GM18507 (cell line): ENCODE measurements at regions not wholly inside any gene's neighbourhood (a gene's known extent, or its start where the extent isn't known, plus 50 kb on each side); places are given as distances from the start of the nearest gene placed in this dataset.

Experiments used
- DNase-seq: peaks from one replicate; pipeline ENCODE4 v3.0.0; 2011; ENCODE audit warnings: low read depth; ENCODE audit not compliant: insufficient read length; ENCODE audit errors: extremely low spot score
- FAIRE-seq: peaks from 2 replicates; lab custom pipeline; 2011; peaks lifted over from hg19 to GRCh38; lab: Jason Lieb, UNC

DNA sequence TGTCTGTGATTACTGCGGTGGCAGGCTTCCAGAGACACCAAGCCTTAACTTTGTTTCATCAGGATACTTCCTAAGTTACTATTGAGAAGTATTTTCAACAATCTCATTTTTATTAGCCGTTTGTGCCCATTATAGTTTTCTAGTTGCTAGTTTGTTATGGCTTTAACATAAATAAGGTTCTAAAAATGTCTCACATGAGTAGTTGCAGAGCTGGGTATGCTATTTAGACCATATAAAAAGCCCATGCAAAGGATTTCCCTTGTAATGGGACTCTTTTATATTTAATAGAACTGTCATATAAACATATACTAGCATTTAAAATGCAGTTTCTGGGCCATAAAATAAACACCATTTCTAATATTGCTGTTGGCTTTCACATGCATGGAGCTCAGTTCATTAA is 205.3 kb upstream of the TCF21 start:
- DNase-seq: no peak
- FAIRE-seq: no peak

- no peak for FAIRE-seq
Observed at GRCh38 chr6:133688705-133689492, 200.0 kb upstream of the TCF21 start.

GRCh38 chr6:133689863-133690262 is 199.1 kb upstream of the TCF21 start:
- DNase-seq (no peak), FAIRE-seq (no peak)

More at GRCh38 chr6:133688705-133689492, 200.0 kb upstream of the TCF21 start:
- no peak for DNase-seq

DNA sequence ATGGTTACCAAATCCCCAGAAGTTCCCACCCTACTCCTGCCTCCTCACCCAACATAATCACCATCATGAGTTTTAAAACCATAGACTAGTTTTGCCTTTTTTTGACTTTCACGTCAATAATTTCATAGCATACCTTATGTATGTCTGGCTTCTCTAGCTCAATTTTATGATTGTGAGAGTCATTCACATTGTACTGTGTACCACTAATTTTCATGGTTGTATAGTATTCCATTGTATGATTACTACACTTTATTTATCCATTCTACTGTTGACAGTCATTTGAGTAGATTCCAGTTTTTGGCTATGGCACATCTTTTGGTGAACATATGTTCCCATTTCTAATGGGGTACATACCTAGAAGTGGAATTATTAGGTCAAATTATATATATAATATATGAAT is 195.3 kb upstream of the TCF21 start:
- DNase-seq (no peak), FAIRE-seq (no peak)

- DNase-seq: no peak
- FAIRE-seq: no peak
Observed at GRCh38 chr6:133697185-133697584, 191.7 kb upstream of the TCF21 start.

DNA sequence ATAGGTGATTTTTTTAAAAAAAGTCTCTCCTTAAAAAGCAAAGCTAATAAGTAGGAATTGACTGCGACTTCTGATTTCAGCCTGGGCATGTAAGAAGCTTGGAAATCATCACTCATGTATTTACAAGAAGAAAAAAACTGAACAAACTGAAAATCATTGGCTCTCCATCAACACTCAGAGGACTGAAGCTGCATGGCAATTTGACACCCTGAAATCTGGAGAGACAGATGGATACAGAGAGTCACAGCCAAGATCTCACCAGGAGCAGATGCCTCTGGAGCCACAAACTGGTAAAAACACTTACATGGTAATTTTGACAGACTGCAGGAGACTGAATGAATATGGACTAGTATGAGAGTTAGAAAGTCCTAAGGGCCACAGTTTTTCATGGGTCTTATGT is 191.2 kb upstream of the TCF21 start:
- DNase-seq (no peak), FAIRE-seq (no peak)

GRCh38 chr6:133698272-133698671 is 190.6 kb upstream of the TCF21 start:
- DNase-seq (no peak), FAIRE-seq (no peak)

DNA sequence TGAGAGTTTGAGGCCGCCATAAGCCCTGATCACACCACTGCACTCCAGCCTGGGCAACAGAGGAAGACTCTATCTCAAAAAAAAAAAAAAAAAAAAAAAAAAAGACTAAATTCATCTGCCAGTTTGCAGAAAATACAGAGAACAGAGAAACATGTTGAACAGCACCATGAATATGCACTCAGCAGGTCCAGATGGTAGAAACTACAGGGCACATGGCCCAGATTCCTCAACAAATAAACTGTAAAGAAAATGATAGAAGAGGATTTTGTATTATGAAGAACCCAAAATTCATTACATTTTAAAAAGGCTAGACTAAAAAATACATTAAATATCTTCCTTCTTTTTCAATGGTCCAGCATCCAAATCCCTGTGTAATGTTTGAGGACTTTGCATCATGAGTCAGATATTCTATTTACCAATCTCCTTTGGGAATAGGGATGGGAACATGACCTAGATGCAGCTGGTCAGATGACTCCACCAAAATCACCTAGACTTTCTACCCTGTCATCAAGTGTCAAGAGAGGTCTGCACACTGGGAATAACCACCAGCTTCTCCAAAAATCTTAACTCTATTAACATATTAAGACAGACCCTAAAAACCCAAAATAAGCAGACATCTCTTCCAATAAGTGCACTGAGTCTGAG is 189.1 kb upstream of the TCF21 start:
- FAIRE-seq: no peak
- DNase-seq: no peak

DNA sequence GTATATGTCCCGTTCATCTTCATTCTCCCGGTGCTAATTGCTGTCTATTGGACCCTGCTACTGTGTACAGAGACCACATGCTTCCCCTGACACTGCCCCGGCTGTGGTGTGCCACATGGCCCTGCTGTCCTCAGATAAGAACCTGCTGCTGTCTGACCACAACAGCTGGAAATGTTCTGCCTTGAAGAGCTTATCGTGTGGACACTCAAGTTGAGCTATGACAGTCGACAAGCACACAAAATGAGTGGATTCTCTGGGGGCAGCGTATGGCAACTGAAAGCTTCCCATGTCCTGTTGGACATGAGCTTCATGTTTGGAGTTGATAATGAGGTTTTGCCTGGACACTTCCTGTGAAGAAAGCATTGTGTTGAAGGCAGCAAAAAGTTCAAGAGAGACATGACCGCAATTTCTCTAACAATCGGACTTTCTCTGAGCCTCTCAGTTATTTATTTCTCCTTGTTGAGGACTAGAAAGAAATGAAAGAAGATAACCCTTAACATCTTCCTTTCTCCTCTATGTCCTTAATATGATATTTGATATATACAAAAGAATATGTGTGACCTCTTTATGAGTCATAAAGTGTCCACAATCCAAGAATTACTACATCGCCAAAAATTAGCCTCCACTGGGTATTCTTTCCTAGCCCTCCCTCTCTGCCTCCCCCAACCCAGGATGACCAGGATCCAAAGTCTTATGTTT is 187.1 kb upstream of the TCF21 start:
- no peak for DNase-seq
- FAIRE-seq: no peak

DNA sequence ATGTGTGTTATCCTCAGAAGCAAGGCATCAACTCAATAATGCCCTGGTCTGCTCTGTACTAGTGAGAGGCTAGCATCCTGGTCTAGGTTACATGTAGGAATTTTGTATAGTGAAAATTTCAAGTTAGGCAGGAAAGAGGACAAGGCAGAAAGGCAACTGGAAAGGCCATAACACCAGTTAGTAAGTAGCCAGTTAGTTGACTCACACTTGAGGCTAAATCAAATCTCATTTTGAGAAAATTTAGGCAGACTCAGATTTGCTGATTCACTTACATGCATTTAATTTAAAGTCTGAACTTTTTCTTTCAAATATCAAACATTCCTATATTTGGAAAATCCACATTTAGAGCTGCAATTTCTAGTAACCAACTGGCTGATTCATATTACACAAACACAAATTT is 184.5 kb upstream of the TCF21 start:
- DNase-seq: no peak
- no peak for FAIRE-seq

DNA sequence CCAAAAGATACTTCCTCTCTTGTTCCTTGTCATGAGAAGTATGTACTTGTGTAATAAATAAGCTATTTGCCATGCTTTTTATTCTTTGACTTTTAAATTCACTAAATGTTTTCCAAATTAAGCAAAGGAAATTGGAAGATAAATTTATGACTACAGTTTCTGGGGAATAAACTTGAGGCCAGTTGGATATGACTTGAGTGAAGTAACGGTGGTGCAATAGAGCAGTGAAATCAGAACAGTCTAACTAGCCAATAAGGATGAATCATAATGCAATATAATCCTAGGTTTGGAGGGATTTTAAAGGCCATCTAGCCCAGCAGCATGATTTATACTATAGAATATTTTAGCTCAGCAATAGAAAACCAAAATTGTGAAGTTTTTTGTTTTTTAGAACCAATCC is 183.8 kb upstream of the TCF21 start:
- FAIRE-seq: no peak
- no peak for DNase-seq

- no peak for FAIRE-seq
Observed at GRCh38 chr6:133705731-133706130, 183.2 kb upstream of the TCF21 start.

DNA sequence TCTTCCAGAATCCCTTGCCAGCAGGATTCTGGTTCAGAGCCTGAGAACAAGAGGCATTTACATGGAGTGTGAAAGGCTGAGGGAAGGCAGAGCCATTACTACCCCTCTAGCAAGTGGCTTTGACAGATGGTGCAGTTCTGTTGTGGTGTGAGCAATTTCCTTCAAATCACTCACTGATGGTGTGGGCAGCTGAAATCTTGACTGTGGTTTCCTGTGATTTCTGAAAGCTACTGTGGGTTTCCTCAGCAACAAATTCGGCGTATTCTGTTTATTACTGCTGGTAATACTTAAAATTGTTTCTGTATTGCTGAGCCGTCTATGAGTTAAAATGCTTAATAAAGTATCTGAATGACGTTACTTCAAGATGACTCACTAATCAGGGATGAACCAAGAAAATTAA is 181.5 kb upstream of the TCF21 start:
- FAIRE-seq: no peak

More at GRCh38 chr6:133705731-133706130, 183.2 kb upstream of the TCF21 start:
- no peak for DNase-seq

GRCh38 chr6:133710826-133711225 is 178.1 kb upstream of the TCF21 start:
- no peak for FAIRE-seq

More for the DNA sequence above, 181.5 kb upstream of the TCF21 start:
- DNase-seq: no peak

GRCh38 chr6:133715270-133715669 is 173.6 kb upstream of the TCF21 start:
- FAIRE-seq (no peak), DNase-seq (no peak)

More at GRCh38 chr6:133710826-133711225, 178.1 kb upstream of the TCF21 start:
- DNase-seq: no peak

DNA sequence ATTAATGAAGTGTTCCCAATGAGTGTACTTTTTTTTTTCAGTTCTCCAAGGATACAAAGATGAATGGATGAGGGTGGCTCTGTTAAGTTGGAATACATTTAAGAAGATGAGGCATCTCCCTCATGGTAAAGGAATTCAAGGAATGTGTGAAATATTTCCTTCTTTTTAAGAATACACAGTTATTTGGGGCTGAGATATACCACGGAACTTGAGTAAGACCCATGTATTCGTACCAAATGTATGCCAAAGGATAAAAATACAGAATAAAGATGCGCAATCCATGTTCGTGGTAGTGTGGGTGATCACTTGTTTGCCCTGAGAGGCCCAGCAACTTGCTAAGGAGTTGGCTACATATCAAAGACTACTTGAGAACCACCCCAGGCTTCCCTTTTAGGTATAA is 164.2 kb upstream of the TCF21 start:
- DNase-seq (no peak), FAIRE-seq (no peak)

- FAIRE-seq: no peak
- no peak for DNase-seq
Observed at GRCh38 chr6:133726188-133726587, 162.7 kb upstream of the TCF21 start.

DNA sequence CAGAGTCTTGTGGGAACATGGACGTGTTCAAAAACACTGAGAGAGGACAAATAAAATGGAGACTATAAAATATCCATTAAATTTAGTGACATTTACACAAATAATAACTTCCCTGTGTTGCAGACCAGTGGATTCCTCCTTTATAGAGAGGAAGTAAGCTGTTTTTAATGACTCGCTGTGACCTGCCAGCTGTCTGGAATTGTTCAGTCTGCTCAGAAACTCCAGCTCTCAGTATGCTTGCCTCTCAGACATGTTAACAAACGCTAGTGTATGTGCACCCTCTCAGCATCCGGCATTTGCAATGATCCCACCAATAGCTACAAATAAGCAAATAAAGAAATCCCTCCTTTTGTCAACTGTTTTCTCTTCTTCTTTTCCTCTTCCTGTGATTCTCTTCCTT is 158.0 kb upstream of the TCF21 start:
- no peak for DNase-seq
- FAIRE-seq: no peak

- DNase-seq: no peak
- no peak for FAIRE-seq
Observed at GRCh38 chr6:133740218-133740617, 148.7 kb upstream of the TCF21 start.

- no peak for DNase-seq
- no peak for FAIRE-seq
Observed at GRCh38 chr6:133740816-133741215, 148.1 kb upstream of the TCF21 start.
